Activated naive CD4-positive, alpha-beta T cell treated with anti-CD3 and anti-CD28 coated beads, Interleukin-2, amount 10 ng/mL, durations not matched to agents 7 days and 5 days (primary cell): ENCODE measurements at regions not wholly inside any gene's neighbourhood (a gene's known extent, or its start where the extent isn't known, plus 50 kb on each side); places are given as distances from the start of the nearest gene placed in this dataset.

Source experiments
- CTCF ChIA-PET: fragments of 350-600 bp; sonication (Branson Sonifier 250); formaldehyde crosslinking; loops from one replicate; lab custom pipeline; 2021; ENCODE audit warnings: antibody characterized with exemption; lab: Charles Lee
- DNase-seq: peaks from one replicate; pipeline ENCODE4 v3.0.0-alpha.2; 2020
- H3K27ac Mint-ChIP-seq: one replicate; pipeline ENCODE4 v1.8.0; 2021; ENCODE audit warnings: mild to moderate bottlenecking, moderate library complexity, mixed read lengths
- H3K27me3 Mint-ChIP-seq: one replicate; pipeline ENCODE4 v1.8.0; 2021; ENCODE audit warnings: mild to moderate bottlenecking, mixed read lengths
- H3K36me3 Mint-ChIP-seq: one replicate; pipeline ENCODE4 v1.8.0; 2021; ENCODE audit warnings: mixed read lengths
- H3K4me1 Mint-ChIP-seq: one replicate; pipeline ENCODE4 v1.8.0; 2021; ENCODE audit warnings: mixed read lengths
- H3K4me3 Mint-ChIP-seq: one replicate; pipeline ENCODE4 v1.8.0; 2021; ENCODE audit warnings: mild to moderate bottlenecking, moderate library complexity, mixed read lengths
- H3K9me3 Mint-ChIP-seq: one replicate; pipeline ENCODE4 v1.8.0; 2021; ENCODE audit warnings: mixed read lengths

- Mint-ChIP-seq H3K36me3 (no peaks in the 10 kb centered on the region), H3K4me1 (peaks cover 2% of the 10 kb centered on the region), H3K27me3 (peaks cover 45% of the 10 kb centered on the region), H3K4me3 (no peak overlapping the region), H3K27ac (no peak overlapping the region), H3K9me3 (no peaks in the 10 kb centered on the region)
- CTCF ChIA-PET: interaction anchor here (1.3 kb wide), 1 partner anchor 77 kb away, joined by 3 read pairs; no protein-coding TSS in a partner anchor
- no peak for DNase-seq
These were observed 76.0 kb upstream of the ATF3 start for GRCh38 chr1:212532469-212533147.

DNA sequence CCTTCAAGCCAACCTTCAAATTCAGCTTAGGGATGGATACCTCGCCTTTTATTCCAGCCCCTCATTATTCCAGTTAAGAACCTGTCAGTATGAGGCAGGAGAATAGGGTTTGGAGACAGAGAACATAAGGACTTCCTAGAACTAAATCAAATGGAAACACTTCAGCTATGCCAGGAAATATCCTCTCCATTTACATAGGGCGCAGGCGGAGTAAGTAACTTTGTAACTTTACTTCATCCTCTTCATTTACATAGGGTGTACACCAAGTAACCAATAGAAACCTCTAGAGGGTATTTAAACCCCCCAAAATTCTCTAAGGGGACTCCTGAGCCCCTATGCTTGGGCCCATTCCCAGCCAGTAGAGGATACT lies 75.4 kb upstream of the ATF3 start:
- H3K4me3 Mint-ChIP-seq: no peak overlapping the region
- no peak for DNase-seq
- CTCF ChIA-PET: interaction anchor here (1.3 kb wide), 1 partner anchor 77 kb away, joined by 3 read pairs; no protein-coding TSS in a partner anchor
- peaks cover 45% of the 10 kb centered on the region for H3K27me3 Mint-ChIP-seq
- no peaks in the 10 kb centered on the region for H3K36me3 Mint-ChIP-seq
- no peak overlapping the region for H3K27ac Mint-ChIP-seq
- no peaks in the 10 kb centered on the region for H3K9me3 Mint-ChIP-seq
- H3K4me1 Mint-ChIP-seq: peaks cover 2% of the 10 kb centered on the region

DNA sequence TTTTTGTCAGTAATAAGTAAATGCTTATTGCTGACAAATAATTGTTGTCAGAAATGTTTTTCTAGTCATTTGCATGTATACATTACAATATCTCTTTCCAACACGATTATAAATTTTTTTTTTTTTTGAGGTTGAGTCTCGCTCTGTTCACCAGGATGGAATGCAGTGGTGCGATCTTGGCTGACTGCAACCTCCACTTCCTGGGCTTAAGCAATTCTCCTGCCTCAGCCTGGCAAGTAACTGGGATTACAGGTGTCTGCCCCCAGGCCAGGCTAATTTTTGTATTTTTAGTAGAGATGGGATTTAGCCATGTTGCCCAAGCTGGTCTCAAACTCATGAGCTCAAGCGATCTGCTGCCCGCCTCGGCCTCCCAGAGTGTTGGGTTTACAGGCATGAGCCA lies 72.0 kb upstream of the ATF3 start:
- no peak overlapping the region for H3K27ac Mint-ChIP-seq
- no peaks in the 10 kb centered on the region for H3K9me3 Mint-ChIP-seq
- peaks cover 2% of the 10 kb centered on the region for H3K4me1 Mint-ChIP-seq
- DNase-seq: no peak
- H3K4me3 Mint-ChIP-seq: no peak overlapping the region
- H3K36me3 Mint-ChIP-seq: no peaks in the 10 kb centered on the region
- H3K27me3 Mint-ChIP-seq: peaks cover 20% of the 10 kb centered on the region
- CTCF ChIA-PET: no interaction called here

DNA sequence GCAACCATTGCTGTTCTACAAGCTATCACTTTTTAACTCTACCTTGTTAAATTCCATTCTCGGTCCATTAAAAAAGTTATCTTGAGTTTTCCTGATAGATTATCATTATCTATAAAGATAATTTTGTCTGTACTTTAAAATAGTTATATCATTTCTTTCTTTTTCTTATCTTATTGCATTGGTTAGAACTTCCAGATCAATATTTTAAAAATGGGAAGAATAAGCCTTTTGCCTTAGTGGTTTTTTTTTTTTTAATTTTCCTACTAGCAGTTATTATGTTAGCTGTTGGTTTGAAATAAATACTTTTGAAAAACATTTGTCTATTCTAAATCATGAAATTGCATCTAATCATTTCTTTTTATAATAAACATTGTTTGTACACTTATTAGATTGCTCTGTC lies 71.0 kb upstream of the ATF3 start:
- H3K4me3 Mint-ChIP-seq: no peak overlapping the region
- CTCF ChIA-PET: interaction anchor here (1.1 kb wide), 1 partner anchor 8 kb away, joined by 4 read pairs; no protein-coding TSS in a partner anchor
- no peaks in the 10 kb centered on the region for H3K9me3 Mint-ChIP-seq
- H3K27me3 Mint-ChIP-seq: peaks cover 16% of the 10 kb centered on the region
- H3K27ac Mint-ChIP-seq: no peak overlapping the region
- H3K4me1 Mint-ChIP-seq: peaks cover 2% of the 10 kb centered on the region
- no peak for DNase-seq
- no peaks in the 10 kb centered on the region for H3K36me3 Mint-ChIP-seq

DNA sequence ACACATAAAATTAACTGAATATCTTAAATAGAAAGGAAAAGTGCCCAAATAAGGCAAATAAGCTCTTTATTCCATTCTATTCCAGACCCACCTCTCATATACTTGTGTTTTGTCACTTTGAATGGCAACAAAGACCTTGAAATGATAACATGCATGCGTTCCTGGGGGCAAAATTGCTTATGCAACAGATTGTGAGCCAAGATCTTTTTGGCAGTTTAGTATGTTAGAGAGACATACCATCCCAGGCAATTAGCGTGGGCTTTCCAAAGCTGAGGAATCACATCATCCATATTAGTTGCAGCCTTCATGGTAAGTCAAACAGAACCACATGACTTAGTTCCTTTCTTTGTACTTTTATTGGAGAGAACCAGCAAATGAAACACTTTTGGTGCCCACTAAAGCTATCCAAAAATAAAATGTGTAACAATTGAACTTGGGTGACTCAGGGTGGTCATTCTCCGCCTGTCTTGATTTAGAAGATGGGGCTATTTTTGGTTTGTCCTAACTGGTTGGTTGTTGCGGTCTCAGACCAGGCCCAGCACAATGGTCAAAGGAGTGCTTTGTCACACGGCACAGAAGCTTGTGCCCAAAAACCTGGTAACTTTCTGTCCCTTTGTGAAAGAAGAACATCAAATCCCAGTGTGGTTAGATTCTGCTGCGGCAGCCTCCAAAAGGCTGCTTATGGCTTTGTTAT lies 68.7 kb upstream of the ATF3 start:
- Mint-ChIP-seq H3K9me3 (no peaks in the 10 kb centered on the region), H3K4me1 (no peaks in the 10 kb centered on the region), H3K4me3 (no peak overlapping the region), H3K36me3 (no peaks in the 10 kb centered on the region), H3K27me3 (peaks cover 6% of the 10 kb centered on the region), H3K27ac (no peak overlapping the region)
- DNase-seq: no peak
- CTCF ChIA-PET: interaction anchor here (1.7 kb wide), 1 partner anchor 63 kb away, joined by 5 read pairs; no protein-coding TSS in a partner anchor

GRCh38 chr1:212542761-212543187 lies 65.8 kb upstream of the ATF3 start:
- no peak for DNase-seq
- Mint-ChIP-seq H3K4me3 (no peak overlapping the region), H3K9me3 (no peaks in the 10 kb centered on the region), H3K27ac (no peak overlapping the region), H3K27me3 (peaks cover 7% of the 10 kb centered on the region), H3K36me3 (no peaks in the 10 kb centered on the region), H3K4me1 (no peaks in the 10 kb centered on the region)
- CTCF ChIA-PET: no interaction called here

GRCh38 chr1:212544110-212544509 lies 64.5 kb upstream of the ATF3 start:
- CTCF ChIA-PET: no interaction called here
- H3K4me1 Mint-ChIP-seq: no peaks in the 10 kb centered on the region
- no peaks in the 10 kb centered on the region for H3K36me3 Mint-ChIP-seq
- H3K9me3 Mint-ChIP-seq: no peaks in the 10 kb centered on the region
- H3K27me3 Mint-ChIP-seq: peaks cover 8% of the 10 kb centered on the region
- H3K27ac Mint-ChIP-seq: no peak overlapping the region
- no peak overlapping the region for H3K4me3 Mint-ChIP-seq
- DNase-seq: no peak

- Mint-ChIP-seq H3K27me3 (peaks cover 20% of the 10 kb centered on the region), H3K36me3 (no peaks in the 10 kb centered on the region), H3K27ac (no peak overlapping the region), H3K4me1 (no peaks in the 10 kb centered on the region), H3K9me3 (no peaks in the 10 kb centered on the region), H3K4me3 (no peak overlapping the region)
- DNase-seq: no peak
- CTCF ChIA-PET: interaction anchor here (0.8 kb wide), 1 partner anchor 12 kb away, joined by 3 read pairs; no protein-coding TSS in a partner anchor
These were observed 62.5 kb upstream of the ATF3 start for GRCh38 chr1:212545941-212546635.

DNA sequence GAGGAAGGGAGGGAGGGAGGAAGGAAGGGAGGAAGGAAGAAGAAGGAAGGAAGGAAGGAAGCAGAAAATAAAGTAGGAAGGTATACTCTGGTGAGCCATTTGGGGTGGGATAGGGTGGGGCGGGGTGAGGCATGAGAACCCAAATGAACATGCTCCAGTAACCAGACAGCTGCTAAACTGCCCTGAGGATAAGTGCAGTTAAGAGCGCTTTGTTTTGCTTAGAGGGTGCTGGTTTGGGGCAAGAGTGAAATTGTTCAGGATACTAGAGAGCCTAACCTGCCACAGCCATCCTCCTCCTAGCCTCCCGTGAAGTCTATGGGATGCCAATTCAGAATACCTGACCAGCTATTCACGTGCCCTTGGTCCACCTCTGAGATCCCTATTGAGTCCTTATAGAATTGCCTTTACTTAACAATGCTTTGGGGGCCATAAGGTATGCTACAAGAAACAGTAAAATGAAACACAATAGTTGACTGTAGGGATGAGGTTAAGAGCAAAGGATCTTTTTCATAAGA lies 59.0 kb upstream of the ATF3 start:
- Mint-ChIP-seq H3K9me3 (no peaks in the 10 kb centered on the region), H3K27me3 (peaks cover 42% of the 10 kb centered on the region), H3K4me3 (no peak overlapping the region), H3K36me3 (no peaks in the 10 kb centered on the region), H3K4me1 (no peaks in the 10 kb centered on the region), H3K27ac (no peak overlapping the region)
- no peak for DNase-seq
- CTCF ChIA-PET: no interaction called here

DNA sequence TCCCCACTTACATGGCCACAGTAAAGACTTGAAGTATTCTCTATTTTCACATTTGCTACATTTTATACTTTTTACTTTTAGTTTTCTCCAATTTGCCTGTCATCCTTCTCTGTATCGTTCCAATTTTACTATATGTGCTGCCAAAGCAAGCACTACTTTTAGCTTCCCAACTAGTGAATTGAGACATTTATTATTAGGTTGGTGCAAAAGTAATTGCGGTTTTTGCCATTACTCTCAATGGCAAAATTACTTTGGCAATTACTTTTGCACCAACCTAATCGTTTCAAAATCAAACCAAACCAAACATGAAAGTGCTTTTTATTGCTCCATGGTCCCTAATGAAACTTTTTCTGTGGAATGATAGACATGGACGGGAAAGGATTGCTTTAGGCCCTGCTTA lies 56.6 kb upstream of the ATF3 start:
- no peak overlapping the region for H3K27ac Mint-ChIP-seq
- peaks cover 46% of the 10 kb centered on the region for H3K27me3 Mint-ChIP-seq
- no peaks in the 10 kb centered on the region for H3K4me1 Mint-ChIP-seq
- H3K4me3 Mint-ChIP-seq: no peak overlapping the region
- H3K36me3 Mint-ChIP-seq: peaks cover 3% of the 10 kb centered on the region
- CTCF ChIA-PET: no interaction called here
- DNase-seq: no peak
- H3K9me3 Mint-ChIP-seq: peaks cover 4% of the 10 kb centered on the region

DNA sequence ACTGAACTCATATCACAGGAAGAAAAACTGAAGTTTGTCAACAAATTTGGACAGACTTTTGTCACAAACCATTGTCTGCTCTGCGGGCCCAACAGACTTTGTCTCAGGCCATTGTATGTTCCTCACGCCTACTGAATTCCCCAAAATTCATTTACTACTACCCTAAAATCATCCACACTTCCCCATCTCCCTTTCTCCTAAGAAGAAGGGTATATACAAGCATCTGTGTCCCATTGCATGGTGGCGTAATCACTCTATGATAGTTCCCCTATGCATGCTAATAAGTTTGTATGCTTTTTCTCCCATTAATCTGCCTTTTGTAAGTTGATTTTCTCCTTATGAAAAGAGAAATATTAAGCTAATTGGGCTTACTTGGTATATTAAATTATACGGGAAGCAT lies 54.9 kb upstream of the ATF3 start:
- no peak for DNase-seq
- Mint-ChIP-seq H3K4me1 (peaks cover 4% of the 10 kb centered on the region), H3K4me3 (no peak overlapping the region), H3K27me3 (peaks cover 58% of the 10 kb centered on the region), H3K36me3 (peaks cover 3% of the 10 kb centered on the region), H3K9me3 (peaks cover 5% of the 10 kb centered on the region), H3K27ac (no peak overlapping the region)
- CTCF ChIA-PET: no interaction called here

GRCh38 chr1:212554401-212554800 lies 54.2 kb upstream of the ATF3 start:
- H3K4me1 Mint-ChIP-seq: peaks cover 8% of the 10 kb centered on the region
- H3K4me3 Mint-ChIP-seq: no peak overlapping the region
- peaks cover 54% of the 10 kb centered on the region for H3K27me3 Mint-ChIP-seq
- H3K27ac Mint-ChIP-seq: no peak overlapping the region
- peaks cover 3% of the 10 kb centered on the region for H3K36me3 Mint-ChIP-seq
- CTCF ChIA-PET: interaction anchor here (1.0 kb wide), 1 partner anchor 78 kb away, joined by 3 read pairs; no protein-coding TSS in a partner anchor
- peaks cover 5% of the 10 kb centered on the region for H3K9me3 Mint-ChIP-seq
- no peak for DNase-seq

DNA sequence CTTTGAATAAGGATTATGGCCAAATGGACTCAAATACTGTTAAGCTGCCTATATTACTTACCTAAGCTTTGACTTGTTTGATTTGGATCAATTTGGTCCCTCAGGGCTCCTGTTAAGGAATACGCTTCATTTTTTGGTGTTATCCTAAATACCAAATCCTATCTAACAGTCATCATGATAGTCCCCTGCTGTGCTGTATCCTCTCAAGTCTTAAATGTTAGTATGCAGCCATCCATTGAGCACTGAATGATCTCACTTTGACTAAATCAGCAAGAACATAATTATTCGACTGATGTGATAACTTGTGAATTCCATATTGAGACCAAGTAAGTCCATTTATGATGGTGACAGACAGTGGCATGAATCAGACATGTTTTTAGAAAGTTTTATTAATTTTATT lies 53.1 kb upstream of the ATF3 start:
- Mint-ChIP-seq H3K4me3 (no peak overlapping the region), H3K27me3 (peaks cover 50% of the 10 kb centered on the region), H3K27ac (no peak overlapping the region), H3K36me3 (peaks cover 3% of the 10 kb centered on the region), H3K4me1 (peaks cover 13% of the 10 kb centered on the region), H3K9me3 (peaks cover 5% of the 10 kb centered on the region)
- CTCF ChIA-PET: interaction anchor here (1.0 kb wide), 2 partner anchors 79 to 99 kb away, joined by 3 read pairs; no protein-coding TSS in a partner anchor
- DNase-seq: no peak
